Lower lobe of right lung (tissue), 2 donors: ENCODE measurements at regions not wholly inside any gene's neighbourhood (a gene's known extent, or its start where the extent isn't known, plus 50 kb on each side); places are given as distances from the start of the nearest gene placed in this dataset.
"Not testable (repeated sequence)": the region's sequence is repeated elsewhere in the genome, so short reads cannot be mapped to it uniquely, and the experiment has no call there.

Experiments used
- ATAC-seq, 2 donors: fragments of 200-7000 bp; cut with Tn5 transposase; one replicate each; pipeline ENCODE4 v1.9.1; 2020 to 2022; ENCODE audit warnings: mild to moderate bottlenecking in 2 of 2, moderate library complexity in 2 of 2
- DNase-seq: peaks from one replicate; pipeline ENCODE4 v3.0.0-alpha.2; 2020
- H3K27ac ChIP-seq: fragments of 200-600 bp; one replicate; pipeline ENCODE4 v1.8.0; 2022
- H3K27me3 ChIP-seq: fragments of 200-600 bp; one replicate; pipeline ENCODE4 v1.8.0; 2022; ENCODE audit warnings: low read depth
- H3K36me3 ChIP-seq: fragments of 200-600 bp; one replicate; pipeline ENCODE4 v1.8.0; 2022; ENCODE audit warnings: mild to moderate bottlenecking
- H3K4me1 ChIP-seq: fragments of 200-600 bp; one replicate; pipeline ENCODE4 v1.8.0; 2022
- H3K4me3 ChIP-seq: fragments of 200-600 bp; one replicate; pipeline ENCODE4 v1.8.0; 2022; ENCODE audit warnings: mild to moderate bottlenecking
- H3K9me3 ChIP-seq: fragments of 200-600 bp; one replicate; pipeline ENCODE4 v1.8.0; 2022
- CTCF ChIP-seq: fragments of 200-600 bp; IDR thresholded peaks from one replicate; pipeline ENCODE4 v1.8.0; 2022; ENCODE audit warnings: antibody characterized with exemption, mild to moderate bottlenecking
- intact Hi-C: fragments of 100-400 bp; cut with DNase I; formaldehyde crosslinking; loops from one replicate; pipeline ENCODE4 v1.11.0; 2022
- donor health status: DM: no; HTN: yes; CAD: no; lungs with severe emphysema.

DNA sequence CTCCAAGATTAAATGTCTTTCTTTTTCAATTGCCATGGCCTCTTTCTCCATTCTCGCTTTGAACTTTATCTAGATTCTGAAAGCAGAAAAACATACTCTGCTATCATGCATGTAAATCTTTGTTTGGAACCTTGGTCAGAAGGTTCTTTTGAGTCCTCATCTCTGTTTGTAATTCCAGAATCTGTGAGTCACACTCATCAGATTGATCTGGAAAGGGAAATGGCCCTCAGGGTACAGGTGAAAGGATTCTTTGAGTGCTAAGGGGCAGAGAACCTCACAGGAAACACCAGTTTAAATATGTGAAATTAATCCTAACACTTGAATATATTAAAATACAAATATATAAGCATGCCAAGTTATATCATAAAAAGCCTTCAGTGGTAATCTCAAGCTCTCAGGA, 211.0 kb upstream of the ADGRL3 start:
- intact Hi-C loops, result no loop called here
- Histone ChIP-seq H3K4me1 (no peaks in the 10 kb centered on the region), H3K36me3 (no peaks in the 10 kb centered on the region), H3K4me3 (no peak overlapping the region), H3K27ac (no peak overlapping the region), H3K9me3 (peaks cover 11% of the 10 kb centered on the region), H3K27me3 (no peaks in the 10 kb centered on the region)
- no peak for TF ChIP-seq CTCF
- DNase-seq (no peak), ATAC-seq (no peak)

DNA sequence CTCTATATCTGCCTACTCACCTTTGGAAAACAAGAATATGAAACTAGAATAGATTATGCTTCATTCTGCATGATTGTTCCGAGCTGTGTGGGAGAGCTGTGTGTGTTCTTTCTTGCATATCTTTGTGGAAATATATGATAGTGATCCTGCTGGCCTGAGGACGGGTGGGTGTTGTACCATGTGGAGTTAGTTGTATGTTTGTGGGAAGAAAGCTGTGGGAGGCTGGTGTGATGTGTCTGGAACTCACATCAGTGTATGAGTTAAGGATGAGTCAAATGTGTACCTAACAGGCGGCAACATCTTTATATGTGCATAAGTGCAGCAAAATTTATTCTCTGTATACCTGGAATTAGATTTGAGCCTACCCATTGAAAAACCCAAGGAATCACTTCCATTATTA, 208.1 kb upstream of the ADGRL3 start:
- Histone ChIP-seq H3K9me3 (no peaks in the 10 kb centered on the region), H3K27me3 (no peaks in the 10 kb centered on the region), H3K4me3 (no peak overlapping the region), H3K27ac (no peak overlapping the region), H3K36me3 (no peaks in the 10 kb centered on the region), H3K4me1 (no peaks in the 10 kb centered on the region)
- DNase-seq, result no peak
- no peak for TF ChIP-seq CTCF
- intact Hi-C loops, result no loop called here
- ATAC-seq, result no peak

DNA sequence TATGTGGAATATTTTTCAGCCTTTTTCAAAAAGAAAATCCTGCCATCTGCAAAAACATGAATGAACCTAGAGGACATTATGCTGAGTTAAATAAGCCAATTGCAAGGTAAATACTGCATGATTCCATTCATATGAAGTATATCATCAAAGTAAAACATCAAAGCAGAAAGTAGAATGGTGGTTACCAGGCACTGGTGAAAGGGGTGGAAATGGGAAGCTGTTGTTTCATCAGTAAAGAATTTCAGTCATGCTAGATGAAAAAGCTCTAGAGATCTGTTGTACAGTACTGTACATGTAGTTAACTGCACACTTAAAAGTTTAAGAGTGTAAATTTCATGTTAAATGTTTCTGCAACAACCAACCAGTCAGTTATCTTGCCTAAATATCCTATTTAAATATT, 196.8 kb upstream of the ADGRL3 start:
- ATAC-seq, result no peak
- no peaks in the 10 kb centered on the region for H3K36me3 ChIP-seq
- intact Hi-C loops, result no loop called here

DNA sequence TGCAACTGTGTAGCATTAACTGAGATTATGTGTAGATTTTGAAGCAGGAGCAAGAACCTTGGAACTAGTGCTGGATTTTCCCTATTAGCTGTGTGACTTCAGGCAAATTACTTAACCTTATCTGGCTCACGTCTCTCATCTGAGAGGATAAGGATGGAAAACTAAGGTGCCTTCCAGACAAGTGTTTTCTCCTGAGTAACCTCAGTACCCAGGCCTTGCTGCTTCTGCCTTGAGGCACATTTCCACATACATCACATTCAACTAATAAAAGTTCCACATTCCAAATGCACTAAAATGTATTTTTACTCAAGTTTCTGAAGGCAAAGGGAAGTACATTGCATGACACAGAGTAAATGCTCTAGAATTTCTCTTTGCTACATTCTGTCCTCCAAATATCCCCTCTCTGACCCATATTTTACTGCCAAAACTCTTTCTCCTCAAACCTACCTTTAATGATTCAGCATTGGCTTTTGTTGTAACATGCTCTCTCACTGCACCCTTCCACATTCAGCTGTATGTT, 195.4 kb upstream of the ADGRL3 start:
- DNase-seq, result no peak
- Histone ChIP-seq H3K36me3 (no peaks in the 10 kb centered on the region), H3K4me1 (no peaks in the 10 kb centered on the region), H3K27me3 (no peaks in the 10 kb centered on the region), H3K9me3 (peaks cover 5% of the 10 kb centered on the region), H3K4me3 (no peak overlapping the region), H3K27ac (no peak overlapping the region)
- intact Hi-C loops, result no loop called here
- no peak for TF ChIP-seq CTCF
- ATAC-seq, result no peak

More for the DNA sequence above, 196.8 kb upstream of the ADGRL3 start:
- DNase-seq, result no peak
- no peak overlapping the region for H3K27ac ChIP-seq
- H3K27me3 ChIP-seq, result no peaks in the 10 kb centered on the region
- H3K9me3 ChIP-seq, result peaks cover 5% of the 10 kb centered on the region
- no peaks in the 10 kb centered on the region for H3K4me1 ChIP-seq
- H3K4me3 ChIP-seq, result no peak overlapping the region
- TF ChIP-seq CTCF, result no peak

DNA sequence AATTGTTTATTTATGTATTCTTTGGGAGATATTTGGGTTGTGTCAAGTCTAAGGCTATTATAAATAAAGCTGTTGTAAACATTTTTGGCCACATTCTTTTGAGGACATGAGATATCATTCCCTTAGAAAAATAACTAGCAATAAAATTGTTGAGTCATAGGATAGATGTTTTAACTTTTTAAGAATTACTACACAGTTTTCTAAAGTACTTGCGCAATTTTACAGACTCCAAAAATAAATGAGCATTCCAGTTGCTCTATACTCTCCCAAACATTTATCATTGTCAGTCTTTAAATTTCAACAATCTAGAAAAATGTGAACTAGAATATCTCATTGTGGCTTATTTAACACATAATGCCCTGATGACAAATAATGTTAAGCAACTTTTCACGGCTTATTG, 189.1 kb upstream of the ADGRL3 start:
- no peak for DNase-seq
- Histone ChIP-seq H3K27me3 (no peaks in the 10 kb centered on the region), H3K36me3 (no peaks in the 10 kb centered on the region), H3K4me1 (no peaks in the 10 kb centered on the region), H3K27ac (no peak overlapping the region), H3K4me3 (no peak overlapping the region), H3K9me3 (no peaks in the 10 kb centered on the region)
- no peak for TF ChIP-seq CTCF
- no peak for ATAC-seq
- intact Hi-C loops, result no loop called here

GRCh38 chr4:61011936-61012335, 188.2 kb upstream of the ADGRL3 start:
- H3K4me1 ChIP-seq, DNase-seq, H3K36me3 ChIP-seq, H3K9me3 ChIP-seq, H3K27me3 ChIP-seq, intact Hi-C loops, H3K27ac ChIP-seq, ATAC-seq, H3K4me3 ChIP-seq: not testable (repeated sequence)
